ENCODE measurements at regions not wholly inside any gene's neighbourhood (a gene's known extent, or its start where the extent isn't known, plus 50 kb on each side); places are given as distances from the start of the nearest gene placed in this dataset.

- CTCF ChIA-PET = no interaction called here
- H2AFZ ChIP-seq (ENCODE audit: low read depth, low read length, poor library complexity, severe bottlenecking) = no peak overlapping the region
Observed at GRCh38 chr1:242872521-242872920, 348.0 kb upstream of the PLD5 start.

More at GRCh38 chr1:242872521-242872920, 348.0 kb upstream of the PLD5 start:
- Histone ChIP-seq H3K9me2 (ENCODE audit: insufficient read depth) (no peaks in the 10 kb centered on the region), H3K9me3 (ENCODE audit: control insufficient read depth in 1 of 2, insufficient read depth in 1 of 2, low read depth in 1 of 2, low read length in 2 of 2) (no peaks in the 10 kb centered on the region), H3K36me3 (ENCODE audit: control insufficient read depth in 1 of 2, insufficient read depth in 2 of 2, low read length in 2 of 2) (no peaks in the 10 kb centered on the region), H3K9ac (ENCODE audit: low read length) (no peak overlapping the region), H3K79me2 (ENCODE audit: insufficient read depth, low read length) (no peaks in the 10 kb centered on the region), H4K20me1 (ENCODE audit: insufficient read depth) (no peaks in the 10 kb centered on the region), H3K27me3 (ENCODE audit: insufficient read depth, low read length) (0 out of 2 replicates have a peak, but pooled peaks cover 7% of the 10 kb centered on the region), H3K4me1 (ENCODE audit: control insufficient read depth in 1 of 2, insufficient read depth in 2 of 2, low read length in 2 of 2) (no peaks in the 10 kb centered on the region), H3K4me2 (ENCODE audit: low read length) (no peak overlapping the region), H3K27ac (ENCODE audit: low read depth, low read length) (no peak overlapping the region), H3K4me3 (replicated peaks in 1 of 2; ENCODE audit: low read depth in 1 of 2, low read length in 2 of 2) (no peak overlapping the region)
- DNase-seq (ENCODE audit: low read depth, low spot score) = no peak
- intact Hi-C loops (cut with micrococcal nuclease) = no loop called here
- no TSS peak for BruUV-seq (replicated peaks)
- ChIA-PET POLR2A (no interaction called here), RAD21 (ENCODE audit: low non-redundant PET in 1 of 2, low total read pairs in 2 of 2, uncharacterized antibody in 2 of 2, unreplicated experiment in 2 of 2) (no interaction called here)
- no peak for ATAC-seq
- TF ChIP-seq EZH2phosphoT487 (IDR thresholded peaks at IDR 0.05; ENCODE audit: borderline replicate concordance) (no peak), SP1 (IDR thresholded peaks at IDR 0.05; ENCODE audit: low read depth) (no peak), FOSL1 (IDR thresholded peaks at IDR 0.05; ENCODE audit: low read depth) (no peak), EZH2 (IDR thresholded peaks at IDR 0.05) (no peak), YY1 (IDR thresholded peaks at IDR 0.05; ENCODE audit: extremely low read depth, insufficient replicate concordance, low read depth, low read length) (no peak), REST (IDR thresholded peaks at IDR 0.05; ENCODE audit: low read depth) (no peak), MAX (IDR thresholded peaks at IDR 0.05) (no peak), TCF7L2 (IDR thresholded peaks at IDR 0.05; ENCODE audit: borderline replicate concordance, extremely low read depth, insufficient read depth, insufficient read length) (no peak), RAD21 (IDR thresholded peaks at IDR 0.05; ENCODE audit: low read depth) (no peak), ZBTB33 (IDR thresholded peaks at IDR 0.05; ENCODE audit: extremely low read depth, insufficient replicate concordance, low read length) (no peak), CTCF (IDR thresholded peaks at IDR 0.05 in 2 of 3, conservative IDR thresholded peaks at IDR 0.05 in 1 of 3; ENCODE audit: borderline replicate concordance in 1 of 3, insufficient read depth in 1 of 3, low read depth in 2 of 3, low read length in 2 of 3) (no peak), CEBPB (IDR thresholded peaks at IDR 0.05; ENCODE audit: low read depth) (no peak), CBX3 (IDR thresholded peaks at IDR 0.05; ENCODE audit: low read depth) (no peak), SRF (IDR thresholded peaks at IDR 0.05; ENCODE audit: low read depth) (no peak), ATF3 (IDR thresholded peaks at IDR 0.05) (no peak), POLR2A (IDR thresholded peaks at IDR 0.05; ENCODE audit: borderline replicate concordance, extremely low read depth, insufficient read depth, insufficient read length) (no peak), SIN3A (IDR thresholded peaks at IDR 0.05; ENCODE audit: low read depth) (no peak), POLR2AphosphoS5 (IDR thresholded peaks at IDR 0.05; ENCODE audit: low read depth, low read length) (no peak), ZNF274 (IDR thresholded peaks at IDR 0.05; ENCODE audit: low read depth, low read length) (no peak)
